ENCODE measurements at regions not wholly inside any gene's neighbourhood (a gene's known extent, or its start where the extent isn't known, plus 50 kb on each side); places are given as distances from the start of the nearest gene placed in this dataset.

DNA sequence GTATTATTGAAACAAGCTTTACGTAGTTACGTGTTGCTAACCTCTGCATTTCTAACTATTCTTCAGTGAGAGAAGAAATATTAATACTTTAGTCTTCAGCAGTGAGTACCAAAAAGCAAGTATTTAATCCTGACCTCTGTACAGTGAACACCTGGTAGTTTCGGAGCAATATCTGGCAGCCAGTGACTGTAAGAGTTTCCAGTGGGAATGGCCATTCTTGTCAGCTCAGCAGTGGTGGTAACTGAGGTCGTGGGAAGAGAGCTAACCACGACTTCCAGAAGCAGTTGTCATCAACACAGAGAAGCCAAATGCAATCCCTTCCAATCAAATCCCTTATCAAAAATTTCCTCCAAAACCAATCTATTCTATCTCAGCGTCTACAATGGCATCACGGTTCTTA, 1500.2 kb upstream of the FLRT2 start:
- no peaks in the 10 kb centered on the region for H3K79me2 ChIP-seq (ENCODE audit: insufficient read depth, low read depth, low read length)
- TF ChIP-seq EZH2phosphoT487 (IDR thresholded peaks at IDR 0.05; ENCODE audit: borderline replicate concordance, low read depth, low read length) (no peak), CTCF (conservative IDR thresholded peaks at IDR 0.05; ENCODE audit: low read length) (no peak)
- H3K36me3 ChIP-seq (ENCODE audit: insufficient read depth, low read length), result no peaks in the 10 kb centered on the region
- no peaks in the 10 kb centered on the region for H3K9me2 ChIP-seq (ENCODE audit: insufficient read depth, low read length)
- H4K20me1 ChIP-seq (ENCODE audit: insufficient read depth, low read length), result no peaks in the 10 kb centered on the region
- DNase-seq (ENCODE audit: low spot score), result no peak
- H3K4me1 ChIP-seq (ENCODE audit: insufficient read depth, low read length, poor library complexity, severe bottlenecking), result no peaks in the 10 kb centered on the region
- BruUV-seq (replicated peaks), result no TSS peak
- no peak overlapping the region for H3K27ac ChIP-seq (ENCODE audit: low read depth, low read length, poor library complexity, severe bottlenecking)
- intact Hi-C loops (cut with micrococcal nuclease; ENCODE audit: unreplicated experiment), result no loop called here
- ChIA-PET CTCF (ENCODE audit: unreplicated experiment) (no interaction called here), POLR2A (interaction anchor here (0.6 to 0.7 kb wide), 2 partner anchors 13 to 120 kb away, joined by 3 to 4 read pairs; no protein-coding TSS in a partner anchor)
- H3K4me2 ChIP-seq (ENCODE audit: low read length), result no peak overlapping the region
- no peak overlapping the region for H3K4me3 ChIP-seq (ENCODE audit: low read depth, low read length, poor library complexity, severe bottlenecking)
- no peak overlapping the region for H2AFZ ChIP-seq (ENCODE audit: low read length)
- no peaks in the 10 kb centered on the region for H3K9me3 ChIP-seq (ENCODE audit: low read length)

GRCh38 chr14:84036840-84037239, 1493.1 kb upstream of the FLRT2 start:
- no peaks in the 10 kb centered on the region for H3K9me3 ChIP-seq (ENCODE audit: low read length)
- H3K4me1 ChIP-seq (ENCODE audit: insufficient read depth, low read length, poor library complexity, severe bottlenecking), result no peaks in the 10 kb centered on the region
- no peak for DNase-seq (ENCODE audit: low spot score)
- H4K20me1 ChIP-seq (ENCODE audit: insufficient read depth, low read length), result no peaks in the 10 kb centered on the region
- TF ChIP-seq CTCF (conservative IDR thresholded peaks at IDR 0.05; ENCODE audit: low read length), result no peak
- H3K36me3 ChIP-seq (ENCODE audit: insufficient read depth, low read length), result no peaks in the 10 kb centered on the region
- H3K27ac ChIP-seq (ENCODE audit: low read depth, low read length, poor library complexity, severe bottlenecking), result no peak overlapping the region
- ChIA-PET POLR2A (no interaction called here), CTCF (ENCODE audit: unreplicated experiment) (no interaction called here)
- no peak overlapping the region for H3K4me2 ChIP-seq (ENCODE audit: low read length)
- intact Hi-C loops (cut with micrococcal nuclease; ENCODE audit: unreplicated experiment), result no loop called here
- H3K4me3 ChIP-seq (ENCODE audit: low read depth, low read length, poor library complexity, severe bottlenecking), result no peak overlapping the region
- no TSS peak for BruUV-seq (replicated peaks)
- no peak overlapping the region for H2AFZ ChIP-seq (ENCODE audit: low read length)
- H3K79me2 ChIP-seq (ENCODE audit: insufficient read depth, low read depth, low read length), result no peaks in the 10 kb centered on the region
- H3K9me2 ChIP-seq (ENCODE audit: insufficient read depth, low read length), result no peaks in the 10 kb centered on the region

- Histone ChIP-seq H2AFZ (ENCODE audit: low read length) (no peak overlapping the region), H3K4me1 (ENCODE audit: insufficient read depth, low read length, poor library complexity, severe bottlenecking) (no peaks in the 10 kb centered on the region), H3K4me3 (ENCODE audit: low read depth, low read length, poor library complexity, severe bottlenecking) (no peak overlapping the region), H3K4me2 (ENCODE audit: low read length) (no peak overlapping the region), H3K79me2 (ENCODE audit: insufficient read depth, low read depth, low read length) (no peaks in the 10 kb centered on the region), H3K27ac (ENCODE audit: low read depth, low read length, poor library complexity, severe bottlenecking) (no peak overlapping the region), H3K9me3 (ENCODE audit: low read length) (no peaks in the 10 kb centered on the region), H4K20me1 (ENCODE audit: insufficient read depth, low read length) (no peaks in the 10 kb centered on the region), H3K36me3 (ENCODE audit: insufficient read depth, low read length) (no peaks in the 10 kb centered on the region), H3K9me2 (ENCODE audit: insufficient read depth, low read length) (no peaks in the 10 kb centered on the region)
- no TSS peak for BruUV-seq (replicated peaks)
- no peak for DNase-seq (ENCODE audit: low spot score)
- CTCF ChIA-PET (ENCODE audit: unreplicated experiment), result no interaction called here
- intact Hi-C loops (cut with micrococcal nuclease; ENCODE audit: unreplicated experiment), result no loop called here
- TF ChIP-seq CTCF (conservative IDR thresholded peaks at IDR 0.05; ENCODE audit: low read length) (no peak), EZH2phosphoT487 (IDR thresholded peaks at IDR 0.05; ENCODE audit: borderline replicate concordance, low read depth, low read length) (no peak)
- POLR2A ChIA-PET, result no interaction called here
These were observed 1492.4 kb upstream of the FLRT2 start for GRCh38 chr14:84037593-84037992.

All from OCI-LY7 (cell line).